Natural killer cell (primary cell): ENCODE measurements at regions not wholly inside any gene's neighbourhood (a gene's known extent, or its start where the extent isn't known, plus 50 kb on each side); places are given as distances from the start of the nearest gene placed in this dataset.

Source experiments
- ATAC-seq, 3 donors: fragments of 150-1000 bp in 2 of 3; fragments of 200-7000 bp in 1 of 3; cut with Tn5 transposase; 1 replicate in 1 of 3; 2 replicates in 2 of 3; pipeline ENCODE4 v1.10.0; 2021; ENCODE audit warnings: mild to moderate bottlenecking in 2 of 3, moderate library complexity in 2 of 3
- DNase-seq, 2 donors: peaks; one replicate each; pipeline versions ENCODE4 v3.0.0 to v3.0.0-alpha.2; 2013 to 2021; ENCODE audit warnings: mixed read lengths in 1 of 2
- H3K27ac ChIP-seq: one replicate; pipeline ENCODE4 v1.5.1; 2013; ENCODE audit warnings: mild to moderate bottlenecking, low read length
- H3K27me3 ChIP-seq: one replicate; pipeline ENCODE4 v1.6.1; 2013; ENCODE audit warnings: low read length; ENCODE audit not compliant: control insufficient read depth, insufficient read depth
- H3K36me3 ChIP-seq: one replicate; pipeline ENCODE4 v1.6.1; 2013; ENCODE audit warnings: low read length; ENCODE audit not compliant: control insufficient read depth, insufficient read depth
- H3K4me1 ChIP-seq: one replicate; pipeline ENCODE4 v1.6.1; 2013; ENCODE audit warnings: low read length; ENCODE audit not compliant: control insufficient read depth, insufficient read depth
- H3K4me3 ChIP-seq: one replicate; pipeline ENCODE4 v1.5.1; 2013; ENCODE audit warnings: low read length
- H3K9me3 ChIP-seq: one replicate; pipeline ENCODE4 v1.6.1; 2013; ENCODE audit warnings: low read length; ENCODE audit not compliant: control insufficient read depth, insufficient read depth
- H3K27ac Mint-ChIP-seq, 2 donors: one replicate each; pipeline ENCODE4 v1.8.0; 2022; ENCODE audit warnings: mild to moderate bottlenecking in 2 of 2, mixed read lengths in 2 of 2, moderate library complexity in 1 of 2
- H3K27me3 Mint-ChIP-seq, 2 donors: one replicate each; pipeline ENCODE4 v1.8.0; 2022; ENCODE audit warnings: low read depth in 2 of 2, mixed read lengths in 2 of 2
- H3K36me3 Mint-ChIP-seq: one replicate; pipeline ENCODE4 v1.8.0; 2022; ENCODE audit warnings: mixed read lengths
- H3K4me1 Mint-ChIP-seq, 2 donors: one replicate each; pipeline ENCODE4 v1.8.0; 2022; ENCODE audit warnings: mixed read lengths in 2 of 2
- H3K4me3 Mint-ChIP-seq: one replicate; pipeline ENCODE4 v1.8.0; 2022; ENCODE audit warnings: mild to moderate bottlenecking, moderate library complexity, mixed read lengths
- H3K9me3 Mint-ChIP-seq, 2 donors: one replicate each; pipeline ENCODE4 v1.8.0; 2022; ENCODE audit warnings: mixed read lengths in 2 of 2
- WGBS: methylation state at CpG from one replicate; pipeline ENCODE4 v1.1.7; 2013; ENCODE audit warnings: missing lambda C conversion rate; ENCODE audit not compliant: insufficient coverage; 5-methylcytosine and 5-hydroxymethylcytosine counted together
- intact Hi-C: fragments of 100-400 bp; cut with micrococcal nuclease; formaldehyde crosslinking; loops from one replicate; pipeline ENCODE4 v1.14.2; 2022
- TF ChIP-seq, protein P1 (sequence below): fragments of 200-600 bp; IDR thresholded peaks from one replicate; pipeline ENCODE4 v1.8.0; 2022; ENCODE audit warnings: antibody characterized with exemption

DNA sequence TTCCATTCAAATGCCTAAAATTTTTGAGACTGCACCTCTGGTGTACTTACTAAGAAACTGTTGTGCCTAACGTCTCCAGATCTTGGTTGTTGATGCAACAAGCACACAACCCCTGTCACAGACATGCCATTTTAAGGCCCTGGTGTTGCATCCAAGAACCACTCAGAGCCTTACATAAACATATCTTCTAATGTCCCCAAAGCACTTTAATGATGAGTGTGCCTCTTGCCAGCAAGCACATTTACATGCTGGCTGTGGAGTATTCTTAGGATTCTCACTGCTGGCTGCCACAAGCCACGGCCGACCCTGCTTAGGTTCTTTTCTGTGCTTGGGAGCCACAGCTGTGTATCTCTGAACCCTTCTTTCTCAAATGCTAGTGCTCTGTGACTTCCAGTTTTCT, 201.4 kb downstream of the ADAMTS15 start:
- Mint-ChIP-seq H3K27me3 (peaks cover 0 to 7% of the 10 kb centered on the region in 2 donors), H3K4me1 (no peaks in the 10 kb centered on the region), H3K27ac (no peak overlapping the region), H3K36me3 (no peaks in the 10 kb centered on the region), H3K4me3 (no peak overlapping the region), H3K9me3 (no peaks in the 10 kb centered on the region)
- DNase-seq = no peak
- ATAC-seq = no peak
- intact Hi-C loops = no loop called here
- Histone ChIP-seq H3K27me3 (no peaks in the 10 kb centered on the region), H3K4me3 (no peak overlapping the region), H3K4me1 (no peaks in the 10 kb centered on the region), H3K9me3 (no peaks in the 10 kb centered on the region), H3K36me3 (no peaks in the 10 kb centered on the region), H3K27ac (no peak overlapping the region)
- 90% methylated on average over 3 of the region's 3 CpGs for WGBS
- TF ChIP-seq, protein P1, sequence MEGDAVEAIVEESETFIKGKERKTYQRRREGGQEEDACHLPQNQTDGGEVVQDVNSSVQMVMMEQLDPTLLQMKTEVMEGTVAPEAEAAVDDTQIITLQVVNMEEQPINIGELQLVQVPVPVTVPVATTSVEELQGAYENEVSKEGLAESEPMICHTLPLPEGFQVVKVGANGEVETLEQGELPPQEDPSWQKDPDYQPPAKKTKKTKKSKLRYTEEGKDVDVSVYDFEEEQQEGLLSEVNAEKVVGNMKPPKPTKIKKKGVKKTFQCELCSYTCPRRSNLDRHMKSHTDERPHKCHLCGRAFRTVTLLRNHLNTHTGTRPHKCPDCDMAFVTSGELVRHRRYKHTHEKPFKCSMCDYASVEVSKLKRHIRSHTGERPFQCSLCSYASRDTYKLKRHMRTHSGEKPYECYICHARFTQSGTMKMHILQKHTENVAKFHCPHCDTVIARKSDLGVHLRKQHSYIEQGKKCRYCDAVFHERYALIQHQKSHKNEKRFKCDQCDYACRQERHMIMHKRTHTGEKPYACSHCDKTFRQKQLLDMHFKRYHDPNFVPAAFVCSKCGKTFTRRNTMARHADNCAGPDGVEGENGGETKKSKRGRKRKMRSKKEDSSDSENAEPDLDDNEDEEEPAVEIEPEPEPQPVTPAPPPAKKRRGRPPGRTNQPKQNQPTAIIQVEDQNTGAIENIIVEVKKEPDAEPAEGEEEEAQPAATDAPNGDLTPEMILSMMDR = no peak

DNA sequence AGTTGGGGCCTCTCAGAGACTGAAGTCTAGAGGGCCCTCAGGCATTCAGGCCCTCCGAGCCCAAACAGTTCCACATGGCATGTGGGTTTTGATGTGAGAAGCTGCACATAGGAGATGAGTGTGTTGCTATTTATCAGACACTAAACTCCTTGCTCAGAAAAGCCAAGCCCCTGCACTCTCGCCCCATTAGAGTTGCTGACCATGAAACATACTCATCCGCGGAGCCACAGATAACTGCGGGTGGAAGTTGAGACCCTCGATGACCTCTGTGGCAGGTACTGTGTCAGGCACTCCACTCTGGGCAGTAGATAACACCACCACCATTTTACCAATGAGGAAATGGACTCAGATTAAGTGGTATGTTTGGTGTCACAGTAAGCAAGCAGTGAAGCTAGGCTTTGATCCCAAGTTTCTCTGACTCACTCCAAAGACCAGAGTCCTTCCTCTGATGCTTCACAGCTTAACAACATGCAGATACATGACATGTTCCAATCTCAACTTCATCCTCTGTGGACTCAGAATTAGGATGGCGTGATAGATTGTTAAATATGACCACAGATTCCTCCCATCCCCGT, 202.1 kb downstream of the ADAMTS15 start:
- H3K27me3 Mint-ChIP-seq = peaks cover 0 to 13% of the 10 kb centered on the region in 2 donors
- Histone ChIP-seq H3K27ac (no peak overlapping the region), H3K4me1 (no peaks in the 10 kb centered on the region), H3K36me3 (no peaks in the 10 kb centered on the region), H3K4me3 (no peak overlapping the region), H3K9me3 (no peaks in the 10 kb centered on the region), H3K27me3 (no peaks in the 10 kb centered on the region)
- H3K4me1 Mint-ChIP-seq = no peaks in the 10 kb centered on the region
- no peak for DNase-seq
- H3K36me3 Mint-ChIP-seq = no peaks in the 10 kb centered on the region
- ATAC-seq = no peak
- TF ChIP-seq, protein P1 = no peak
- H3K9me3 Mint-ChIP-seq = no peaks in the 10 kb centered on the region
- no peak overlapping the region for H3K27ac Mint-ChIP-seq
- H3K4me3 Mint-ChIP-seq = no peak overlapping the region
- 94% methylated on average over 7 of the region's 8 CpGs for WGBS
- intact Hi-C loops = no loop called here

DNA sequence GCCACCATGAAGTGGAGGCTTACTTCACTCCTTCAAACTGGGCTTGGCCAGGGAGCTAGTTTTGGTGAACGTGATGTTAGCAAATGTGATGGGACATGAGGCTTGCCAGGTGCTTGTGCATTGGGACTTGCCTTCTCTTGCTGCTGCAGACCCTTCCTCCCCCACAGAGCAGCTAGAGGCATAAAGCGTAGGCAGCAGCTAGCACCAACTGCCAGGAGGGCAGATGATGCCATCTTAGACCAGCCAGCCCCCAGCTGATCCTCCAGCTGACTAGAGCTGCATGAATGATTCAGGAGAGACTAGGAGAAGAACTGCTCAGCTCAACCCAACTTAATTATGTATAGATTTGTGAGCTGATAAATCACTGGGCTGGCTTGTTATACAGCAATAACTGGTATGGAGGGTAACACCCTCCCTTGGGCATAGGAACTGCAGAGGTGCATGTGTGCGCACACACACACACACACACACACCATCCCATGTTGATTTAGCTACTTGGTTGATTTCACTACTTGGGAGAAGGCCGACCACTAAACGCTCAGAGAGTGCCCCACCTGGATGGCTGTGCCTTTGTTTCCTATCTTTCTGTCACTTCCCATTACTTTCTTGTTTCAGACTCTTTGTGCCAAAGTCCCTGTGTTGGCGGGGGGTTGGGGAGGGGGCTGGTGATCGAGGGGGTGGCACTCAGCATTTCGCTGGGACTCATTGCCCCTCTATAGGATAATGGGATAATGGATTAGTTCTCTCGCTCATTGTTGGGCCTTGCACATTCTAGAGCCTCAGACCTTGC, 202.8 kb downstream of the ADAMTS15 start:
- Mint-ChIP-seq H3K27me3 (peaks cover 0 to 21% of the 10 kb centered on the region in 2 donors), H3K27ac (no peak overlapping the region), H3K4me3 (no peak overlapping the region), H3K9me3 (peaks cover 0 to 2% of the 10 kb centered on the region in 2 donors), H3K4me1 (no peaks in the 10 kb centered on the region), H3K36me3 (no peaks in the 10 kb centered on the region)
- TF ChIP-seq, protein P1 = no peak
- 94% methylated on average over 9 of the region's 9 CpGs for WGBS
- intact Hi-C loops = no loop called here
- no peaks in the 10 kb centered on the region for H3K9me3 ChIP-seq
- H3K4me3 ChIP-seq = no peak overlapping the region
- no peak overlapping the region for H3K27ac ChIP-seq
- no peak for ATAC-seq
- no peak for DNase-seq
- H3K4me1 ChIP-seq = no peaks in the 10 kb centered on the region
- H3K36me3 ChIP-seq = no peaks in the 10 kb centered on the region
- no peaks in the 10 kb centered on the region for H3K27me3 ChIP-seq
